ENCODE measurements at regions not wholly inside any gene's neighbourhood (a gene's known extent, or its start where the extent isn't known, plus 50 kb on each side); places are given as distances from the start of the nearest gene placed in this dataset.

- no peak overlapping the region for H3K9ac ChIP-seq (ENCODE audit: low read depth in 2 of 2, low read length in 2 of 2)
- H3K27ac ChIP-seq: no peak overlapping the region
- intact Hi-C loops (cut with DNase I): no loop called here
- no peak for TF ChIP-seq CTCF (IDR thresholded peaks at IDR 0.05)
- no peaks in the 10 kb centered on the region for H3K27me3 ChIP-seq
- H3K4me1 ChIP-seq: no peaks in the 10 kb centered on the region
- no peak for DNase-seq
- H3K9me3 ChIP-seq: no peaks in the 10 kb centered on the region
- no peak overlapping the region for H3K4me3 ChIP-seq
- no peaks in the 10 kb centered on the region for H3K36me3 ChIP-seq
Observed at GRCh38 chr7:53470336-53470970, 435.0 kb downstream of the POM121L12 start.

GRCh38 chr7:53473371-53473770, 437.9 kb downstream of the POM121L12 start:
- Histone ChIP-seq H3K36me3 (no peaks in the 10 kb centered on the region), H3K27me3 (no peaks in the 10 kb centered on the region), H3K4me3 (no peak overlapping the region), H3K27ac (no peak overlapping the region), H3K9me3 (no peaks in the 10 kb centered on the region), H3K4me1 (no peaks in the 10 kb centered on the region), H3K9ac (ENCODE audit: low read depth in 2 of 2, low read length in 2 of 2) (no peak overlapping the region)
- no peak for TF ChIP-seq CTCF (IDR thresholded peaks at IDR 0.05)
- no peak for DNase-seq
- intact Hi-C loops (cut with DNase I): no loop called here

GRCh38 chr7:53475776-53476175, 440.3 kb downstream of the POM121L12 start:
- Histone ChIP-seq H3K27ac (no peak overlapping the region), H3K9me3 (no peaks in the 10 kb centered on the region), H3K4me3 (no peak overlapping the region), H3K27me3 (no peaks in the 10 kb centered on the region), H3K9ac (ENCODE audit: low read depth in 2 of 2, low read length in 2 of 2) (no peak overlapping the region), H3K36me3 (no peaks in the 10 kb centered on the region), H3K4me1 (no peaks in the 10 kb centered on the region)
- TF ChIP-seq CTCF (IDR thresholded peaks at IDR 0.05): no peak
- no peak for DNase-seq
- intact Hi-C loops (cut with DNase I): no loop called here

GRCh38 chr7:53476566-53476965, 441.1 kb downstream of the POM121L12 start:
- no peaks in the 10 kb centered on the region for H3K27me3 ChIP-seq
- intact Hi-C loops (cut with DNase I): no loop called here
- no peak for DNase-seq
- no peaks in the 10 kb centered on the region for H3K4me1 ChIP-seq
- H3K9ac ChIP-seq (ENCODE audit: low read depth in 2 of 2, low read length in 2 of 2): no peak overlapping the region
- no peaks in the 10 kb centered on the region for H3K36me3 ChIP-seq
- no peak overlapping the region for H3K27ac ChIP-seq
- no peak for TF ChIP-seq CTCF (IDR thresholded peaks at IDR 0.05)
- H3K4me3 ChIP-seq: no peak overlapping the region
- no peaks in the 10 kb centered on the region for H3K9me3 ChIP-seq

GRCh38 chr7:53485354-53485753, 449.9 kb downstream of the POM121L12 start:
- Histone ChIP-seq H3K27me3 (no peaks in the 10 kb centered on the region), H3K9ac (ENCODE audit: low read depth in 2 of 2, low read length in 2 of 2) (no peak overlapping the region), H3K9me3 (no peaks in the 10 kb centered on the region), H3K36me3 (no peaks in the 10 kb centered on the region), H3K27ac (no peak overlapping the region), H3K4me3 (no peak overlapping the region), H3K4me1 (no peaks in the 10 kb centered on the region)
- TF ChIP-seq CTCF (IDR thresholded peaks at IDR 0.05): no peak
- intact Hi-C loops (cut with DNase I): no loop called here
- DNase-seq: no peak
